ENCODE measurements at regions not wholly inside any gene's neighbourhood (a gene's known extent, or its start where the extent isn't known, plus 50 kb on each side); places are given as distances from the start of the nearest gene placed in this dataset.
A peak's percentile ranks its signal among the peaks of the same experiment; 100 is the strongest.

DNA sequence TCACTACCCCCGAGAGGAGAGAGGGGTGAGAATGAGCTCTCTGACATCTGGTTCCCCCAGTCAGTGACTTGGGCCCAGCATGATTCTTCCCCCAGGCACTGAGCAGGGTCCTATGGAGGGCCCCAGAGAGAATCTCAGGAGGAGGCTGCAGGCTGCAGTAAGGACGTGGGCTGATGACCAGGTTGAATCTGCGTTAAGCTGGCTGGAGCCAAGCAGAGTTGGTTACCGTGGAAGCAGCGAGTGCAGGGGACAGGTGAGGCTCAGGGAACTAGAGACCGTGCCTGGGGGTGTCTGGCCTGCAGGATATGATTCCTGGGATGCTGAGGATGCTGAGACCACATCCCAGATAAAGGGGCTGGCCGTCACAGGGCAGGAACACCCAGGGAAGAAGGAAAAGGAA, 314.3 kb upstream of the IRX1 start (continued):
- TF ChIP-seq ZNF462 (CRISPR knock-in tag; IDR thresholded peaks at IDR 0.05) = no peak
- TF ChIP-seq, protein P1, sequence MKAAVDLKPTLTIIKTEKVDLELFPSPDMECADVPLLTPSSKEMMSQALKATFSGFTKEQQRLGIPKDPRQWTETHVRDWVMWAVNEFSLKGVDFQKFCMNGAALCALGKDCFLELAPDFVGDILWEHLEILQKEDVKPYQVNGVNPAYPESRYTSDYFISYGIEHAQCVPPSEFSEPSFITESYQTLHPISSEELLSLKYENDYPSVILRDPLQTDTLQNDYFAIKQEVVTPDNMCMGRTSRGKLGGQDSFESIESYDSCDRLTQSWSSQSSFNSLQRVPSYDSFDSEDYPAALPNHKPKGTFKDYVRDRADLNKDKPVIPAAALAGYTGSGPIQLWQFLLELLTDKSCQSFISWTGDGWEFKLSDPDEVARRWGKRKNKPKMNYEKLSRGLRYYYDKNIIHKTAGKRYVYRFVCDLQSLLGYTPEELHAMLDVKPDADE (IDR thresholded peaks at IDR 0.05) = no peak
- TF ChIP-seq ZNF114 (CRISPR knock-in tag; IDR thresholded peaks at IDR 0.05) = no peak
- no peak for TF ChIP-seq ZNF331 (CRISPR knock-in tag; IDR thresholded peaks at IDR 0.05; ENCODE audit: low read depth)

- no peaks in the 10 kb centered on the region; the same call in 2 of the 3 replicates for H3K36me3 Mint-ChIP-seq (ENCODE audit: low read depth)
- no peak overlapping the region for H3K4me3 ChIP-seq
- TF ChIP-seq NANOG (IDR thresholded peaks at IDR 0.05; ENCODE audit: borderline replicate concordance) = no peak
- no peak for TF ChIP-seq ZNF462 (CRISPR knock-in tag; IDR thresholded peaks at IDR 0.05)
Measured at GRCh38 chr5:3278643-3279042, 317.0 kb upstream of the IRX1 start.

More at GRCh38 chr5:3278643-3279042, 317.0 kb upstream of the IRX1 start:
- H3K4me2 ChIP-seq = peak overlapping the region; percentile 73; the same call in 1 of the 2 replicates
- no peaks in the 10 kb centered on the region for H3F3A ChIP-seq (replicated peaks; ENCODE audit: low read depth)
- no peaks in the 10 kb centered on the region for H3K79me2 ChIP-seq (replicated peaks; ENCODE audit: insufficient read depth)
- H3K4me1 Mint-ChIP-seq = peaks cover 27% of the 10 kb centered on the region
- H3K27ac ChIP-seq (ENCODE audit: low read depth) = no peak overlapping the region
- no peaks in the 10 kb centered on the region for H3K27me3 ChIP-seq (ENCODE audit: insufficient read depth)
- H2AFZ ChIP-seq = no peak overlapping the region
- H3K9me2 ChIP-seq (ENCODE audit: insufficient read depth) = no peaks in the 10 kb centered on the region
- peaks cover 11% of the 10 kb centered on the region for H3K9me3 Mint-ChIP-seq
- no peak overlapping the region for H3K27ac Mint-ChIP-seq
- no peaks in the 10 kb centered on the region for H3K36me3 ChIP-seq (ENCODE audit: insufficient read depth)
- H3K27me3 Mint-ChIP-seq (ENCODE audit: insufficient read depth, low read depth, poor library complexity) = peaks cover 19% of the 10 kb centered on the region
- no peak for DNase-seq (ENCODE audit: low spot score)
- H4K20me1 ChIP-seq (replicated peaks; ENCODE audit: insufficient read depth) = no peaks in the 10 kb centered on the region
- ATAC-seq = no peak
- peaks cover 8% of the 10 kb centered on the region for H3K4me1 ChIP-seq (ENCODE audit: insufficient read depth)
- no peak overlapping the region for H3K4me3 Mint-ChIP-seq
